Stomach (tissue), 4 donors: ENCODE measurements at regions not wholly inside any gene's neighbourhood (a gene's known extent, or its start where the extent isn't known, plus 50 kb on each side); places are given as distances from the start of the nearest gene placed in this dataset.

Experiments used
- CTCF ChIP-seq, 7 experiments: fragments of 450-650 bp in 4 of 7; fragments of 200-600 bp in 3 of 7; sonication (generic) in 3 of 7; IDR thresholded peaks; one replicate each; pipeline ENCODE4 v1.5.1; 2016 to 2019; ENCODE audit warnings: antibody characterized with exemption in 7 of 7, control low read depth in 2 of 7, mild to moderate bottlenecking in 1 of 7
- POLR2A ChIP-seq, 4 donors: fragments of 450-650 bp; IDR thresholded peaks; one replicate each; pipeline ENCODE4 v1.6.1; 2016; ENCODE audit warnings: antibody characterized with exemption in 4 of 4, control low read depth in 2 of 4, mild to moderate bottlenecking in 1 of 4, moderate library complexity in 1 of 4
- POLR2AphosphoS5 ChIP-seq, 3 donors: sonication (generic); formaldehyde crosslinking; IDR thresholded peaks; one replicate each; pipeline ENCODE4 v1.6.1; 2016; ENCODE audit warnings: antibody characterized with exemption in 3 of 3

DNA sequence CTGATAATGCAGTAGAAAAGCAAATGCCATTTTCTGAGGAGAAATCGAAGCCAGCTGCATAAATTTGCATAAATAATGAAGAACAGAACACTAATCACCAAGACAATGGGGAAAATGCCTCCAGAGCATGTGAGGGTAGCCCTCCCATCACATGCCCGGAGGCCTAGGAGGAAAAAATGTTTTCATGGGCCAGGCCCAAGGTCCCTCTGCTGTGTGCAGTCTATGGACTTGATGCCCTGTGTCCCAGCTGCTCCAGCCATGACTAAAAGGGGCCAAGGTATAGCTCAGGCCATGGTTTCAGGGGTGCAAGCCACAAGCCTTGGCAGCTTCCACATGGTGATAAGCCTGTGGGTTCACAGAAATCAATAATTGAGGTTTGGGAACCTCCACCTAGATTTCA, 164.1 kb downstream of the HAO1 start:
- TF ChIP-seq CTCF (IDR thresholded peaks at IDR 0.05) (no peak), POLR2AphosphoS5 (IDR thresholded peaks at IDR 0.05) (no peak), POLR2A (IDR thresholded peaks at IDR 0.05) (no peak)
